Ishikawa (cell line): ENCODE measurements at regions not wholly inside any gene's neighbourhood (a gene's known extent, or its start where the extent isn't known, plus 50 kb on each side); places are given as distances from the start of the nearest gene placed in this dataset.

Source experiments
- EP300 ChIP-seq: IDR thresholded peaks from 2 replicates; pipeline ENCODE4 v1.6.1; 2012; ENCODE audit warnings: borderline replicate concordance
- FOXM1 ChIP-seq: IDR thresholded peaks from 2 replicates; pipeline ENCODE4 v1.6.1; 2012; ENCODE audit warnings: low read depth, borderline replicate concordance
- RAD21 ChIP-seq: IDR thresholded peaks from 2 replicates; pipeline ENCODE4 v1.6.1; 2012; ENCODE audit warnings: low read depth
- TAF1 ChIP-seq: IDR thresholded peaks from 2 replicates; pipeline ENCODE4 v1.6.1; 2012; ENCODE audit warnings: low read depth, mild to moderate bottlenecking
- TEAD4 ChIP-seq: IDR thresholded peaks from 2 replicates; pipeline ENCODE4 v1.6.1; 2012
- YY1 ChIP-seq: IDR thresholded peaks from 2 replicates; pipeline ENCODE4 v1.6.1; 2012; ENCODE audit warnings: low read depth
- TF ChIP-seq, protein P1 (sequence below): IDR thresholded peaks from 2 replicates; pipeline ENCODE4 v1.6.1; 2012; ENCODE audit warnings: low read depth, mild to moderate bottlenecking

DNA sequence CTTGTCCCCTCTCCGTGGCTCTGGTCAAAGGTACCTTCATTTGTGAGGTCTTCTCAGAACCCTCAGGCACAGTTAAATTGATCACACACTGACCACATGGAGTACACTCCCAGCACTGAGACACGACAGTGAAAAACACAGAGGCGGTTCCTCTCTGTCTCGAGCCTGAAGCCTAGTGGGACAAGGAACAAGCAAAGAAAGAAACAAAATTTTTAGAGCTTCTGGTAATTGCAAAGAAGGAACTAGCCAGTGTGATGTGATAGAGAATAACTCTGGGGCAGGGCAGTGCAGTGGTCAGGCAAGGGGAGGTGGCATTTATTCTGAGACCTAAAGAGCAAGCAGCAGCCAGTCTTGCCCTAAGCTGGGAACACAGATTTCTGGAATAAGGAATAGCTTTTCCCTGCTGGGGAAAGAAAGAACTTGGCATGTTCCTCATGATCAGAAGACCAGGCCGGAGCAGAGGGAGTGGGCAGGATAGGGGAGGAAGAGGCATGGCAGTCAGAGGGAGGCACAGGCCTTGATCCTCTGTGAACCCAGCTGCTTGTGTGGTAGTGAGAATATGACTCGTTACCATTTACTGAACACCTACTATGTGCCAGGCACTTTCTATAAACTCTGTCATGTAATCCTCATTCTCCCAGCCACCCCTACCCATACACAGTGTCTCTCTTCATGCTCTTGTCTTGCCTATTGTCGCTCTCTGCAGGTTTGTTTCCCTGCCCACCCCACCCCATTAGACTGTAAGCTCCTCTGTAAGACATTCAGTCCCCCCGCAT lies 262.3 kb upstream of the HES1 start:
- no peak for TF ChIP-seq YY1
- no peak for TF ChIP-seq FOXM1
- TF ChIP-seq, protein P1, sequence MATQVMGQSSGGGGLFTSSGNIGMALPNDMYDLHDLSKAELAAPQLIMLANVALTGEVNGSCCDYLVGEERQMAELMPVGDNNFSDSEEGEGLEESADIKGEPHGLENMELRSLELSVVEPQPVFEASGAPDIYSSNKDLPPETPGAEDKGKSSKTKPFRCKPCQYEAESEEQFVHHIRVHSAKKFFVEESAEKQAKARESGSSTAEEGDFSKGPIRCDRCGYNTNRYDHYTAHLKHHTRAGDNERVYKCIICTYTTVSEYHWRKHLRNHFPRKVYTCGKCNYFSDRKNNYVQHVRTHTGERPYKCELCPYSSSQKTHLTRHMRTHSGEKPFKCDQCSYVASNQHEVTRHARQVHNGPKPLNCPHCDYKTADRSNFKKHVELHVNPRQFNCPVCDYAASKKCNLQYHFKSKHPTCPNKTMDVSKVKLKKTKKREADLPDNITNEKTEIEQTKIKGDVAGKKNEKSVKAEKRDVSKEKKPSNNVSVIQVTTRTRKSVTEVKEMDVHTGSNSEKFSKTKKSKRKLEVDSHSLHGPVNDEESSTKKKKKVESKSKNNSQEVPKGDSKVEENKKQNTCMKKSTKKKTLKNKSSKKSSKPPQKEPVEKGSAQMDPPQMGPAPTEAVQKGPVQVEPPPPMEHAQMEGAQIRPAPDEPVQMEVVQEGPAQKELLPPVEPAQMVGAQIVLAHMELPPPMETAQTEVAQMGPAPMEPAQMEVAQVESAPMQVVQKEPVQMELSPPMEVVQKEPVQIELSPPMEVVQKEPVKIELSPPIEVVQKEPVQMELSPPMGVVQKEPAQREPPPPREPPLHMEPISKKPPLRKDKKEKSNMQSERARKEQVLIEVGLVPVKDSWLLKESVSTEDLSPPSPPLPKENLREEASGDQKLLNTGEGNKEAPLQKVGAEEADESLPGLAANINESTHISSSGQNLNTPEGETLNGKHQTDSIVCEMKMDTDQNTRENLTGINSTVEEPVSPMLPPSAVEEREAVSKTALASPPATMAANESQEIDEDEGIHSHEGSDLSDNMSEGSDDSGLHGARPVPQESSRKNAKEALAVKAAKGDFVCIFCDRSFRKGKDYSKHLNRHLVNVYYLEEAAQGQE = no peak
- no peak for TF ChIP-seq EP300
- TF ChIP-seq TAF1 = no peak
- no peak for TF ChIP-seq TEAD4
- TF ChIP-seq RAD21 = no peak
